ENCODE measurements at regions not wholly inside any gene's neighbourhood (a gene's known extent, or its start where the extent isn't known, plus 50 kb on each side); places are given as distances from the start of the nearest gene placed in this dataset.
A peak's percentile ranks its signal among the peaks of the same experiment; 100 is the strongest.

- CTCF ChIA-PET: no interaction called here
- POLR2A ChIA-PET: no interaction called here
Measured at GRCh38 chr4:14743601-14744000, 258.7 kb upstream of the CPEB2 start.

GRCh38 chr4:14744346-14744745 is 257.9 kb upstream of the CPEB2 start:
- Histone ChIP-seq H3K4me3 (ENCODE audit: low read length) (no peak overlapping the region), H3K36me3 (ENCODE audit: insufficient read depth, low read length) (no peaks in the 10 kb centered on the region), H3K27ac (ENCODE audit: low read depth, low read length) (no peak overlapping the region), H3K27me3 (ENCODE audit: insufficient read depth, low read length, poor library complexity, severe bottlenecking) (no peaks in the 10 kb centered on the region), H3K9me3 (ENCODE audit: low read length) (no peaks in the 10 kb centered on the region), H3K4me1 (ENCODE audit: insufficient read depth, low read length) (no peaks in the 10 kb centered on the region)
- Mint-ChIP-seq H3K27me3 (peaks cover 3 to 7% of the 10 kb centered on the region in 2 donors), H3K9me3 (no peaks in the 10 kb centered on the region), H3K4me3 (no peak overlapping the region), H3K36me3 (no peaks in the 10 kb centered on the region), H3K27ac (no peak overlapping the region), H3K4me1 (no peaks in the 10 kb centered on the region)
- CTCF ChIA-PET: no interaction called here
- POLR2A ChIA-PET: no interaction called here
- DNase-seq: no peak

More at GRCh38 chr4:14743601-14744000, 258.7 kb upstream of the CPEB2 start:
- H3K4me1 ChIP-seq (ENCODE audit: insufficient read depth, low read length): no peaks in the 10 kb centered on the region
- no peak overlapping the region for H3K4me3 Mint-ChIP-seq
- no peaks in the 10 kb centered on the region for H3K36me3 Mint-ChIP-seq
- H3K9me3 ChIP-seq (ENCODE audit: low read length): no peaks in the 10 kb centered on the region
- no peaks in the 10 kb centered on the region for H3K9me3 Mint-ChIP-seq
- no peak overlapping the region for H3K4me3 ChIP-seq (ENCODE audit: low read length)
- peaks cover 3 to 9% of the 10 kb centered on the region in 2 donors for H3K27me3 Mint-ChIP-seq
- no peaks in the 10 kb centered on the region for H3K36me3 ChIP-seq (ENCODE audit: insufficient read depth, low read length)
- no peak for DNase-seq
- H3K27me3 ChIP-seq (ENCODE audit: insufficient read depth, low read length, poor library complexity, severe bottlenecking): no peaks in the 10 kb centered on the region
- no peaks in the 10 kb centered on the region for H3K4me1 Mint-ChIP-seq
- no peak overlapping the region for H3K27ac Mint-ChIP-seq
- no peak overlapping the region for H3K27ac ChIP-seq (ENCODE audit: low read depth, low read length)

GRCh38 chr4:14749910-14750309 is 252.4 kb upstream of the CPEB2 start:
- ChIA-PET CTCF (no interaction called here), POLR2A (no interaction called here)
- no peak overlapping the region for H3K4me3 Mint-ChIP-seq
- no peak overlapping the region for H3K4me3 ChIP-seq (ENCODE audit: low read length)
- H3K9me3 ChIP-seq (ENCODE audit: low read length): no peaks in the 10 kb centered on the region
- peaks cover 18 to 34% (median 19%) of the 10 kb centered on the region in 5 donors for H3K9me3 Mint-ChIP-seq
- no peak for DNase-seq
- no peaks in the 10 kb centered on the region for H3K4me1 Mint-ChIP-seq
- H3K27me3 ChIP-seq (ENCODE audit: insufficient read depth, low read length, poor library complexity, severe bottlenecking): no peaks in the 10 kb centered on the region
- H3K4me1 ChIP-seq (ENCODE audit: insufficient read depth, low read length): no peaks in the 10 kb centered on the region
- H3K27me3 Mint-ChIP-seq: peaks cover 0 to 3% of the 10 kb centered on the region in 2 donors
- no peaks in the 10 kb centered on the region for H3K36me3 ChIP-seq (ENCODE audit: insufficient read depth, low read length)
- no peak overlapping the region for H3K27ac Mint-ChIP-seq
- peaks cover 0 to 28% (median 0%) of the 10 kb centered on the region in 3 donors for H3K36me3 Mint-ChIP-seq
- H3K27ac ChIP-seq (ENCODE audit: low read depth, low read length): no peak overlapping the region

GRCh38 chr4:14752341-14753046 is 249.8 kb upstream of the CPEB2 start:
- H3K9me3 Mint-ChIP-seq: peaks cover 18 to 34% (median 19%) of the 10 kb centered on the region in 5 donors
- no peak overlapping the region for H3K27ac Mint-ChIP-seq
- H3K27me3 Mint-ChIP-seq: no peaks in the 10 kb centered on the region
- no peak for DNase-seq
- Histone ChIP-seq H3K4me1 (ENCODE audit: insufficient read depth, low read length) (no peaks in the 10 kb centered on the region), H3K27ac (ENCODE audit: low read depth, low read length) (no peak overlapping the region), H3K9me3 (ENCODE audit: low read length) (no peaks in the 10 kb centered on the region), H3K4me3 (ENCODE audit: low read length) (no peak overlapping the region), H3K27me3 (ENCODE audit: insufficient read depth, low read length, poor library complexity, severe bottlenecking) (no peaks in the 10 kb centered on the region), H3K36me3 (ENCODE audit: insufficient read depth, low read length) (no peaks in the 10 kb centered on the region)
- no peak overlapping the region for H3K4me3 Mint-ChIP-seq
- peaks cover 0 to 28% (median 0%) of the 10 kb centered on the region in 3 donors for H3K36me3 Mint-ChIP-seq
- no peaks in the 10 kb centered on the region for H3K4me1 Mint-ChIP-seq
- CTCF ChIA-PET: no interaction called here
- POLR2A ChIA-PET: no interaction called here

- POLR2A ChIA-PET: no interaction called here
- Histone ChIP-seq H3K9me3 (ENCODE audit: low read length) (no peaks in the 10 kb centered on the region), H3K27me3 (ENCODE audit: insufficient read depth, low read length, poor library complexity, severe bottlenecking) (no peaks in the 10 kb centered on the region), H3K36me3 (ENCODE audit: insufficient read depth, low read length) (no peaks in the 10 kb centered on the region), H3K4me1 (ENCODE audit: insufficient read depth, low read length) (no peaks in the 10 kb centered on the region), H3K4me3 (ENCODE audit: low read length) (no peak overlapping the region), H3K27ac (ENCODE audit: low read depth, low read length) (no peak overlapping the region)
- no peaks in the 10 kb centered on the region for H3K9me3 Mint-ChIP-seq
- H3K4me3 Mint-ChIP-seq: no peak overlapping the region
- no peak for DNase-seq
- H3K36me3 Mint-ChIP-seq: peaks cover 0 to 7% (median 0%) of the 10 kb centered on the region in 3 donors
- CTCF ChIA-PET: no interaction called here
- H3K27me3 Mint-ChIP-seq: peaks cover 4 to 9% of the 10 kb centered on the region in 2 donors
- H3K4me1 Mint-ChIP-seq: no peaks in the 10 kb centered on the region
- no peak overlapping the region for H3K27ac Mint-ChIP-seq
Measured at GRCh38 chr4:14767142-14767541, 235.1 kb upstream of the CPEB2 start.

- POLR2A ChIA-PET: no interaction called here
- Mint-ChIP-seq H3K4me3 (no peak overlapping the region), H3K4me1 (no peaks in the 10 kb centered on the region), H3K27me3 (peaks cover 4 to 12% of the 10 kb centered on the region in 2 donors), H3K27ac (peak overlapping the region in 1 of 8 donors; percentile 35), H3K36me3 (peaks cover 0 to 10% (median 0%) of the 10 kb centered on the region in 3 donors), H3K9me3 (peaks cover 0 to 2% (median 0%) of the 10 kb centered on the region in 5 donors)
- Histone ChIP-seq H3K36me3 (ENCODE audit: insufficient read depth, low read length) (no peaks in the 10 kb centered on the region), H3K27ac (ENCODE audit: low read depth, low read length) (no peak overlapping the region), H3K4me3 (ENCODE audit: low read length) (no peak overlapping the region), H3K9me3 (ENCODE audit: low read length) (no peaks in the 10 kb centered on the region), H3K27me3 (ENCODE audit: insufficient read depth, low read length, poor library complexity, severe bottlenecking) (no peaks in the 10 kb centered on the region), H3K4me1 (ENCODE audit: insufficient read depth, low read length) (no peaks in the 10 kb centered on the region)
- DNase-seq: no peak
- CTCF ChIA-PET: no interaction called here
Measured at GRCh38 chr4:14768449-14768848, 233.8 kb upstream of the CPEB2 start.

GRCh38 chr4:14769993-14770392 is 232.3 kb upstream of the CPEB2 start:
- no peak overlapping the region for H3K27ac ChIP-seq (ENCODE audit: low read depth, low read length)
- Mint-ChIP-seq H3K4me1 (no peaks in the 10 kb centered on the region), H3K27ac (no peak overlapping the region), H3K27me3 (peaks cover 4 to 12% of the 10 kb centered on the region in 2 donors), H3K36me3 (peaks cover 0 to 15% (median 0%) of the 10 kb centered on the region in 3 donors), H3K9me3 (peaks cover 0 to 5% (median 0%) of the 10 kb centered on the region in 5 donors), H3K4me3 (no peak overlapping the region)
- H3K9me3 ChIP-seq (ENCODE audit: low read length): no peaks in the 10 kb centered on the region
- ChIA-PET POLR2A (no interaction called here), CTCF (no interaction called here)
- H3K4me3 ChIP-seq (ENCODE audit: low read length): no peak overlapping the region
- H3K4me1 ChIP-seq (ENCODE audit: insufficient read depth, low read length): no peaks in the 10 kb centered on the region
- H3K36me3 ChIP-seq (ENCODE audit: insufficient read depth, low read length): no peaks in the 10 kb centered on the region
- H3K27me3 ChIP-seq (ENCODE audit: insufficient read depth, low read length, poor library complexity, severe bottlenecking): no peaks in the 10 kb centered on the region
- DNase-seq: no peak

GRCh38 chr4:14771094-14771493 is 231.2 kb upstream of the CPEB2 start:
- H3K9me3 Mint-ChIP-seq: peaks cover 0 to 5% (median 4%) of the 10 kb centered on the region in 5 donors
- CTCF ChIA-PET: no interaction called here
- Histone ChIP-seq H3K27ac (ENCODE audit: low read depth, low read length) (no peak overlapping the region), H3K9me3 (ENCODE audit: low read length) (no peaks in the 10 kb centered on the region), H3K4me3 (ENCODE audit: low read length) (no peak overlapping the region), H3K27me3 (ENCODE audit: insufficient read depth, low read length, poor library complexity, severe bottlenecking) (no peaks in the 10 kb centered on the region), H3K36me3 (ENCODE audit: insufficient read depth, low read length) (no peaks in the 10 kb centered on the region), H3K4me1 (ENCODE audit: insufficient read depth, low read length) (no peaks in the 10 kb centered on the region)
- no peak overlapping the region for H3K27ac Mint-ChIP-seq
- no peak overlapping the region for H3K4me3 Mint-ChIP-seq
- POLR2A ChIA-PET: no interaction called here
- no peaks in the 10 kb centered on the region for H3K4me1 Mint-ChIP-seq
- DNase-seq: no peak
- H3K27me3 Mint-ChIP-seq: peaks cover 4 to 12% of the 10 kb centered on the region in 2 donors
- peaks cover 0 to 15% (median 0%) of the 10 kb centered on the region in 3 donors for H3K36me3 Mint-ChIP-seq

Measured in CD8-positive, alpha-beta memory T cell (primary cell).